GM19239 (cell line): ENCODE measurements at regions not wholly inside any gene's neighbourhood (a gene's known extent, or its start where the extent isn't known, plus 50 kb on each side); places are given as distances from the start of the nearest gene placed in this dataset.
A peak's percentile ranks its signal among the peaks of the same experiment; 100 is the strongest.

Source experiments
- DNase-seq: peaks from one replicate; pipeline ENCODE4 v3.0.0; 2011; ENCODE audit warnings: low spot score; ENCODE audit not compliant: insufficient read length
- FAIRE-seq: peaks from 2 replicates; lab custom pipeline; 2011; peaks lifted over from hg19 to GRCh38; lab: Jason Lieb, UNC

DNA sequence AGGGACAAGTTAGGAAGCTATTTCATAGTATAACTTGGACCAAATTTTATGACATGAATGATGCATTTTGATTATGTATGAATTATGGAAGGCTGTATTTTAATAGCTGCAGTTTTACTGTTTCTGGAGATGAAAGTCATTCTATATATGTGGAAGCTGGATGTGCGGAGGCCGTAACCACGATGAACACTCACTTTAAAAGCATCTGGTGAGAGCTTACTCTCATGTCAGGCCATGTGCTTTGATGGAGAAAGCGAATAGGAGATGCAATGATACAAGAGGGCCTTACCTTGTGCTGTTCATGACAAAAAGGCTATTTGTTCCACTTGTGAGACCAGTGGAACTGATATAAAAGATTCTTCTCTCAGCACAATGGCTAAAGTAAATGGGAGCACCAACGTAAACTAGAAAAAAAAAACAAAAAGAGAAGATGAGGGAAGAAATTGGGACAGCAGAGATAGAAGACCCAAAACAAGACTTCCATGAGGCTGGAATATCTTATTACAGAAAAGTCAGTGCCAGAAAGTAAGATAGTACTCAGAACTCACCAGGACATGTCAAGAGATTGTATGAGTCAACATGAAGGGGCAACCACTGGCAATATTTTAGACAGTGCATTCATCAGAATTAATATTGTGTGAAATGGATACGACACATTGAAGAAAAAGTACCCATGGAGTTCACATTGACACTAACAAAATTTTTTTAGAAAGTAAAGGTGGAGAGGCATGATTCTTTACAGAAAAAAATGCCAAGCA is 63.3 kb upstream of the GAB1 start:
- FAIRE-seq: no peak
- no peak for DNase-seq

DNA sequence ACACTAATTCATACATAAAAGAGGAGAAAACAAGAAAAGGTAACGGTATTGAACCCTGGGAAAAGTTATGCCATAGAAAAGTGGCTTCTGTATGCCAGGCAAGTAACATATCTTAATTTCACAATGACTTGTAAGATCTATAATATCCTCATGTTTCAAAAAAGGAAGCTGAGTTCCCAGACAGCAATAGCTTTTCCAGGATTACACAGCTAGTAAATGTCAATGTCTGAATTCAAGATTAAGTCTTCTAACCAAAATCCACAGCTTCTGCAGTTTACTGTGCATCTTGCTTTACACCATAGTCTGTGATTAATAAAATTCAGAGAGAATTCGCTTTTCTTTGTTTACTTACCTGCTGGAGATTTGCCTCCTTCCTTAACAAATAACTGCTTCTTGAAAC is 55.8 kb upstream of the GAB1 start:
- FAIRE-seq: no peak
- DNase-seq: no peak

DNA sequence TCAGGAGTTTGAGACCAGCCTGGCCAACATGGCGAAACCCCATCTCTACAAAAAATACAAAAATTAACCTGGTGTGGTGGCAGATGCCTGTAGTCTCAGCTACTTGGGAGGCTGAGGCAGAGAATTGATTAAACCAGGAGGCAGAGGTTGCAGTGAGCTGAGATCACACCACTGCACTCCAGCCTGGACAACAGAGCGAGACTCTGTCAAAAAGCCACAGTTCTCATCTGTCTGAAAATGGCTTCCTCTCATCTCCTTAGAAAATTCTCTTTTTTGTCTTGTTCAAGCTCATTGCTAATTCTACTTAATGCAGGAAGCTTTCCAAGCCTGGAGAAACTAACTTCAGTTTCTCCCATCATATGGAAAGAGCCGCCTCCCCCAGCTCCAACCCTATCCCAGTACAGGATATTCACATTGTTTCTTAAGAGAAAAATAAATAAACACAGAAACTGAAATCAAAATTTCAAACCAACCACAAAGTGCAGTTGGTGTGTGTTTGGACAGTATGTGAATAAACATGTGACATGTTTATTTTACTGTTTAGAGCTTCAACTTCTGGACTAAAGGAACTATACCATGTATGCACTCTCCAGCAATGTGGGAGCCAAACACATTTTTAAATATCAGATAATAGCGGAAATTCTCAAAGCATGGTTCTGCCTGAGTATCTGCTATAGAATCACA is 55.0 kb upstream of the GAB1 start:
- peak; percentile 21 for FAIRE-seq
- DNase-seq: no peak

DNA sequence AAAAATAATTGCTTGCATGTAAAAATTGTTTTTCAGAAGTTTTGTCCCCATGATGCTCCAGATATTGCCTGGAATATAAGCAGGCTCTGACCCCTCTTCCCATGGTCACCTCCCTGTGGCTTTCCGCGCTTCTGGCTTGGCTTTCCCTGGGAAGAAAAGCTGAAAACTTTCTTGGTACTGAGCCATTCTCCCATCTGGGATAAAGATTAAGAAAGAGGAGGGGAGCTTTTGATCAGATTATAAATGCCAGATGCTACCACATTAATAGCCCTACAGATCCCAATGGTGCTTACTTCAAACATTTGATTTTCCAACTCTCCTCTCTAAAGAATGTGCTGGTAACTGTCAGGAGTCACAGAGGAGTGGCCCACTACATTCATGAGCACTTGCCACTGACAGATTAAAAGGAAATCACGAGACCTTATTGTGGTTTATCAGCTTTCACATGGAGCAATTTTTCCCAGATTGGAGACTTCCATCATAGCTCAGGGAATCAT is 54.4 kb upstream of the GAB1 start:
- DNase-seq: no peak
- no peak for FAIRE-seq

GRCh38 chr4:143285696-143286437 is 50.8 kb upstream of the GAB1 start:
- DNase-seq: no peak
- no peak for FAIRE-seq

DNA sequence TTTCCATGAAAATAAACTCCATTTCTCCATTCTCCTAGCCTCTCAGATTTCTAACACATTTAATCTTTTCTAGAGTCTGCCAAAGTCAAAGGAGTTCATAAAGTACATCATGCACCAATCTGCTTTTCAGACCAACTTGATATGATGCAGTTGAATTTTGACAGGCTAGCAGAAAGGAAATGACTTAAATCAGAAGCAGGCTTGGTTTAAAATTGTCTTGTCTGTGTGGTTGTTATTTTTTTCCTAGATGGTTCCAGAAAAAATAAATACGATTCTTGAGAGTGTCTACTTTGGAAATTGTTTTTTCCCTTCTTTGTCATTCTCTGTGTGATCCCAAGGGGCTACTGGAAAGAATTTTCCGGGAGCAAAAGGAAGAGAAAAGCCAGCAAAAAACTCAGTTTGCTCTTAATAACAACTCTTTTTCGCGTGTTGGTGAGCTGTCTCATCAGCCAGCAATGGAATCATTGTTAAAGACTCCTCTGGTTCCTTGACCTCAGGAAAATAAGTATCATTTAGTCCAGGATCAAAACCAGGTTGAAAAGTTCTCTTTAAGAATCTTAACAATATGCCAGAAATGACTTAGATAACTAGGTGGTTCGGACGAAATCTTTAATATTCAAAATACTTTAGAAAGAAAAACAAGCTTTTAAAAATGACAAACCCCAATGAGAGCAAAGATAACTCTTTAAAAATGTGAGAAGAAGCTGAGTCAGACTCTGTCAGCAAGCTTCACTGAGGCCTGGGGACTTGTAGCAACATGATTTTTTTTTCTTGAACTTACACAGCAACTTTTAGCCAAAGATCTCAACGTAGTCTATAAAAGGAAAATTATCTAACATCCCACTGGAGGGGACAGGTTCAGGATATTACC is 49.7 kb upstream of the GAB1 start:
- DNase-seq: no peak
- FAIRE-seq: no peak
